ENCODE measurements at regions not wholly inside any gene's neighbourhood (a gene's known extent, or its start where the extent isn't known, plus 50 kb on each side); places are given as distances from the start of the nearest gene placed in this dataset.

GRCh38 chr1:192104128-192104527 lies 54.1 kb upstream of the RGS18 start:
- no peak for TF ChIP-seq CTCF (IDR thresholded peaks at IDR 0.05)
- TF ChIP-seq EP300 (IDR thresholded peaks at IDR 0.05), result no peak
- no peak for TF ChIP-seq POLR2A (IDR thresholded peaks at IDR 0.05; ENCODE audit: low read depth)
